HK-2 (cell line): ENCODE measurements at regions not wholly inside any gene's neighbourhood (a gene's known extent, or its start where the extent isn't known, plus 50 kb on each side); places are given as distances from the start of the nearest gene placed in this dataset.

ENCODE experiments used
- DNase-seq: peaks from one replicate; pipeline ENCODE4 v3.0.0-alpha.2; 2018; ENCODE audit not compliant: unreplicated experiment

- DNase-seq, result no peak
These were observed 518.1 kb downstream of the ELAVL2 start for GRCh38 chr9:23307731-23308513.

- no peak for DNase-seq
These were observed 516.2 kb downstream of the ELAVL2 start for GRCh38 chr9:23309800-23310199.

- no peak for DNase-seq
These were observed 511.8 kb downstream of the ELAVL2 start for GRCh38 chr9:23314247-23314646.

- no peak for DNase-seq
These were observed 506.9 kb downstream of the ELAVL2 start for GRCh38 chr9:23319092-23319491.

GRCh38 chr9:23321049-23321448, 505.0 kb downstream of the ELAVL2 start:
- no peak for DNase-seq

- DNase-seq, result no peak
These were observed 503.6 kb downstream of the ELAVL2 start for GRCh38 chr9:23322392-23322791.

- DNase-seq, result no peak
These were observed 501.5 kb downstream of the ELAVL2 start for GRCh38 chr9:23324511-23324910.

GRCh38 chr9:23326597-23326996, 499.4 kb downstream of the ELAVL2 start:
- no peak for DNase-seq

GRCh38 chr9:23341346-23341745, 484.7 kb downstream of the ELAVL2 start:
- no peak for DNase-seq

GRCh38 chr9:23342291-23342690, 483.7 kb downstream of the ELAVL2 start:
- no peak for DNase-seq

- DNase-seq, result no peak
These were observed 482.8 kb downstream of the ELAVL2 start for GRCh38 chr9:23343226-23343625.

GRCh38 chr9:23361096-23361495, 464.9 kb downstream of the ELAVL2 start:
- DNase-seq, result no peak

- no peak for DNase-seq
These were observed 453.3 kb downstream of the ELAVL2 start for GRCh38 chr9:23372703-23373102.

GRCh38 chr9:23375511-23375910, 450.5 kb downstream of the ELAVL2 start:
- no peak for DNase-seq

- no peak for DNase-seq
These were observed 446.2 kb downstream of the ELAVL2 start for GRCh38 chr9:23379842-23380241.

- DNase-seq, result no peak
These were observed 445.2 kb downstream of the ELAVL2 start for GRCh38 chr9:23380821-23381220.

- DNase-seq, result no peak
These were observed 443.6 kb downstream of the ELAVL2 start for GRCh38 chr9:23382418-23382817.

GRCh38 chr9:23394189-23394588, 431.9 kb downstream of the ELAVL2 start:
- DNase-seq, result no peak

- DNase-seq, result no peak
These were observed 417.2 kb downstream of the ELAVL2 start for GRCh38 chr9:23408874-23409273.

GRCh38 chr9:23412046-23412445, 414.0 kb downstream of the ELAVL2 start:
- no peak for DNase-seq

- DNase-seq, result no peak
These were observed 413.6 kb downstream of the ELAVL2 start for GRCh38 chr9:23412458-23412857.

- no peak for DNase-seq
These were observed 412.5 kb downstream of the ELAVL2 start for GRCh38 chr9:23413541-23413940.

GRCh38 chr9:23423999-23424398, 402.0 kb downstream of the ELAVL2 start:
- no peak for DNase-seq

GRCh38 chr9:23426144-23426543, 399.9 kb downstream of the ELAVL2 start:
- no peak for DNase-seq
